Breast epithelium (tissue), 4 donors: ENCODE measurements at regions not wholly inside any gene's neighbourhood (a gene's known extent, or its start where the extent isn't known, plus 50 kb on each side); places are given as distances from the start of the nearest gene placed in this dataset.

ENCODE experiments used
- DNase-seq, 2 donors: peaks; one replicate each; pipeline ENCODE4 v3.0.0-alpha.2; 2019; ENCODE audit warnings: low spot score in 2 of 2
- H3K27ac ChIP-seq, 2 donors: fragments of 200-600 bp; sonication (generic) in 1 of 2; one replicate each; pipeline ENCODE4 v1.5.1; 2016 to 2019; ENCODE audit warnings: mild to moderate bottlenecking in 1 of 2
- H3K27me3 ChIP-seq, 2 donors: fragments of 200-600 bp; sonication (generic) in 1 of 2; one replicate each; pipeline versions ENCODE4 v1.5.1 to v1.6.0; 2017 to 2019; ENCODE audit warnings: control low read depth in 1 of 2, mild to moderate bottlenecking in 1 of 2
- H3K36me3 ChIP-seq: fragments of 200-600 bp; one replicate; pipeline ENCODE4 v1.5.1; 2019
- H3K4me1 ChIP-seq, 2 donors: fragments of 200-600 bp; sonication (generic); one replicate each; pipeline ENCODE4 v1.5.1; 2016 to 2019; ENCODE audit warnings: control low read depth in 1 of 2
- H3K4me3 ChIP-seq, 3 donors: fragments of 200-600 bp; sonication (generic); 1 replicate in 2 of 3; 2 replicates in 1 of 3; pipeline ENCODE4 v1.5.1; 2016 to 2019; ENCODE audit warnings: mild to moderate bottlenecking in 3 of 3, moderate library complexity in 2 of 3
- H3K9me3 ChIP-seq, 2 donors: fragments of 200-600 bp; sonication (generic) in 1 of 2; one replicate each; pipeline ENCODE4 v1.5.1; 2016 to 2019; ENCODE audit warnings: control low read depth in 1 of 2
- POLR2A ChIP-seq: fragments of 450-650 bp; IDR thresholded peaks from one replicate; pipeline ENCODE4 v1.6.1; 2016; ENCODE audit warnings: antibody characterized with exemption, mild to moderate bottlenecking, moderate library complexity
- POLR2AphosphoS5 ChIP-seq, 3 donors: sonication (generic); formaldehyde crosslinking; IDR thresholded peaks; one replicate each; pipeline ENCODE4 v1.6.1; 2017; ENCODE audit warnings: antibody characterized with exemption in 3 of 3
- intact Hi-C: fragments of 100-400 bp; cut with DNase I; formaldehyde crosslinking; loops from one replicate; pipeline ENCODE4 v1.15.1; 2023; ENCODE audit warnings: low total_unique reads
- TF ChIP-seq, protein P1 (sequence below), 3 donors: fragments of 450-650 bp; IDR thresholded peaks; one replicate each; pipeline ENCODE4 v1.5.1; 2016 to 2017; ENCODE audit warnings: antibody characterized with exemption in 3 of 3, mild to moderate bottlenecking in 3 of 3, moderate library complexity in 3 of 3

DNA sequence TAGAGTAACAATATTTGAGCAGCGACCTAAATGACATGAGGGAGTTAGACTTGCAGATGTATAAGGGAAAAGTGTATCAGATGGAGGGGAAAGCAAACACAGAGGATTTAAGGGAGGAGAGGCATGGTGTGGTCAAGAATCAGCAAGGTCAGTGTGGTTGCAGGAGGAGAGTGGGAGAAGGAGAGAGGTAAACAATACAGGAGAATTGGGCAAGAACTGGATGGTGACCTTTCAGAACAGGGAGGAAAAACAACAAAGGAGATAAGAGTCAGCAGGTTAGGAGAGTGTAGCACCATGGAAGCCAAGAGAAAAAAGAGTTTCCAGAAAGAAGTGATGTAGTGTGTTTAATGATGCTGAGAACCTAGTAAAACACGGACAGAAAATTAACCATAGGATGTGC lies 178.5 kb downstream of the PAPSS1 start:
- no peaks in the 10 kb centered on the region for H3K36me3 ChIP-seq
- TF ChIP-seq, protein P1, sequence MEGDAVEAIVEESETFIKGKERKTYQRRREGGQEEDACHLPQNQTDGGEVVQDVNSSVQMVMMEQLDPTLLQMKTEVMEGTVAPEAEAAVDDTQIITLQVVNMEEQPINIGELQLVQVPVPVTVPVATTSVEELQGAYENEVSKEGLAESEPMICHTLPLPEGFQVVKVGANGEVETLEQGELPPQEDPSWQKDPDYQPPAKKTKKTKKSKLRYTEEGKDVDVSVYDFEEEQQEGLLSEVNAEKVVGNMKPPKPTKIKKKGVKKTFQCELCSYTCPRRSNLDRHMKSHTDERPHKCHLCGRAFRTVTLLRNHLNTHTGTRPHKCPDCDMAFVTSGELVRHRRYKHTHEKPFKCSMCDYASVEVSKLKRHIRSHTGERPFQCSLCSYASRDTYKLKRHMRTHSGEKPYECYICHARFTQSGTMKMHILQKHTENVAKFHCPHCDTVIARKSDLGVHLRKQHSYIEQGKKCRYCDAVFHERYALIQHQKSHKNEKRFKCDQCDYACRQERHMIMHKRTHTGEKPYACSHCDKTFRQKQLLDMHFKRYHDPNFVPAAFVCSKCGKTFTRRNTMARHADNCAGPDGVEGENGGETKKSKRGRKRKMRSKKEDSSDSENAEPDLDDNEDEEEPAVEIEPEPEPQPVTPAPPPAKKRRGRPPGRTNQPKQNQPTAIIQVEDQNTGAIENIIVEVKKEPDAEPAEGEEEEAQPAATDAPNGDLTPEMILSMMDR (IDR thresholded peaks at IDR 0.05) = no peak
- no peak for TF ChIP-seq POLR2A
- no peak for TF ChIP-seq POLR2AphosphoS5 (IDR thresholded peaks at IDR 0.05)

DNA sequence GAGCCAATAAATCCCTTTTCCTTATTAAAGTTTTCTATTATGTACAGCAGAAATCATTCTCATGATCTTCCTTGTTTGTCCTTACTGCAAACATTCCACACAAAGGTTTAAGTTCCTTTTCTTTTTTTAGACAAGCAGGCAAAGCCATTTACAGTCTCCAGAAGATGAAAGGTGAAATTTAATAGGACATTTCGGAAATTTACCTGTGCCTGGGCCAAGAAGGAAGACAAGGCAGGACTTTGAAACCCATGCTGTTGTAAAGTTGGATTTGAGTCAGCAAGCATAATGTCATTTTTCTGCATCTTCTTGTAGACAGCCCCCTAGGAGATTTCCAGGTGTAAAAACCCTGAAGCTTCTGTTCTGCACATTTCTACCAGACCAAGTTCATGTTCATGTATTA lies 188.1 kb downstream of the PAPSS1 start:
- no peak overlapping the region for H3K4me3 ChIP-seq
- intact Hi-C loops = no loop called here
- no peaks in the 10 kb centered on the region for H3K4me1 ChIP-seq
- H3K36me3 ChIP-seq = no peaks in the 10 kb centered on the region
- DNase-seq = no peak
- H3K27me3 ChIP-seq = no peaks in the 10 kb centered on the region
- H3K27ac ChIP-seq = no peak overlapping the region
- TF ChIP-seq POLR2AphosphoS5 (IDR thresholded peaks at IDR 0.05) (no peak), POLR2A (no peak)
- TF ChIP-seq, protein P1 (IDR thresholded peaks at IDR 0.05) = no peak
- H3K9me3 ChIP-seq = no peaks in the 10 kb centered on the region

More for the DNA sequence above, 178.5 kb downstream of the PAPSS1 start:
- no peaks in the 10 kb centered on the region for H3K27me3 ChIP-seq
- no peaks in the 10 kb centered on the region for H3K4me1 ChIP-seq
- H3K4me3 ChIP-seq = no peak overlapping the region
- intact Hi-C loops = no loop called here
- no peaks in the 10 kb centered on the region for H3K9me3 ChIP-seq
- H3K27ac ChIP-seq = no peak overlapping the region
- no peak for DNase-seq

DNA sequence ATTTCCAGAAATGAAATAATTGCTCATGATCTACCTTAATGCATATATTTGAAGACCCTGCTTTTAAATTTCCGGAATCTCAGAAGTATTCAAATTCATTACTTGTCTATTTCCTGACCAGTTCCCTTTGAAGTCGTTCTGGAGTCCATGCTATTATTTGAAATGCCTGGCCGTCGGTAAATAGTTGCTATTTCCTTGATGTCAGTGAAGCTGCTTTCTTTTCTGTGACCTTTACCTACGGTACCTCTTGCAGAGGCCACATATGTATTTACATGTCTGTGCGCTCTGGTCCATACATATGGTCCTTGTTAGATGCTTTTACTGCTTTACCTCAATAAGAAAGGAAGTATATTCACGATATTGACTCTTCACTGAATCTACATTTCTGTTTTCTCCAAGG lies 199.7 kb downstream of the PAPSS1 start:
- TF ChIP-seq, protein P1 (IDR thresholded peaks at IDR 0.05) = no peak
- TF ChIP-seq POLR2A (no peak), POLR2AphosphoS5 (IDR thresholded peaks at IDR 0.05) (no peak)
- H3K4me1 ChIP-seq = no peaks in the 10 kb centered on the region
- no peak overlapping the region for H3K27ac ChIP-seq
- intact Hi-C loops = no loop called here
- no peaks in the 10 kb centered on the region for H3K36me3 ChIP-seq
- H3K9me3 ChIP-seq = peaks cover under 1 to 6% of the 10 kb centered on the region in 2 donors
- no peak overlapping the region for H3K4me3 ChIP-seq
- H3K27me3 ChIP-seq = no peaks in the 10 kb centered on the region
- DNase-seq = no peak

DNA sequence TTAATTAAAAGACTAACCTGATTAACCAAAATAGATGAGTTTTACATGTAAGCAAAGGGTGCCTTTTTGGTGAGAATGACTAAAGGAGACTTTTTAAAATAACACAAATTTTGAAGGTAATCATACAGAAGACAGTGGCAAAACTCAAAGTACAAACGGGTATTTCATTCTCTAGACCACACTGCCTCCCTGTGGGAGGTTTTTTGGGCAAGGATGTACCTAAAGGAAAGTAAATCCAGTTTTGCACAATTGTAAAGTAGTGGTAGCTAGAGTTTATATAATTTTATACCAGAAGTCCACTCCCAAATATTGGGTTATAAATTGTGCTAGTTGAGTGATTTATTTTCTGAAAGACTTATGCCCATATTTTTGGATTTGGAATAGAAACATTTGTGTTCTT lies 201.0 kb downstream of the PAPSS1 start:
- TF ChIP-seq POLR2A = no peak
- TF ChIP-seq, protein P1 (IDR thresholded peaks at IDR 0.05) = peak in 1 of 3 donors; percentile 28
- Histone ChIP-seq H3K9me3 (peaks cover 6 to 9% of the 10 kb centered on the region in 2 donors), H3K27me3 (no peaks in the 10 kb centered on the region), H3K4me1 (no peaks in the 10 kb centered on the region), H3K36me3 (no peaks in the 10 kb centered on the region), H3K27ac (no peak overlapping the region), H3K4me3 (no peak overlapping the region)
- DNase-seq = no peak
- intact Hi-C loops = no loop called here

DNA sequence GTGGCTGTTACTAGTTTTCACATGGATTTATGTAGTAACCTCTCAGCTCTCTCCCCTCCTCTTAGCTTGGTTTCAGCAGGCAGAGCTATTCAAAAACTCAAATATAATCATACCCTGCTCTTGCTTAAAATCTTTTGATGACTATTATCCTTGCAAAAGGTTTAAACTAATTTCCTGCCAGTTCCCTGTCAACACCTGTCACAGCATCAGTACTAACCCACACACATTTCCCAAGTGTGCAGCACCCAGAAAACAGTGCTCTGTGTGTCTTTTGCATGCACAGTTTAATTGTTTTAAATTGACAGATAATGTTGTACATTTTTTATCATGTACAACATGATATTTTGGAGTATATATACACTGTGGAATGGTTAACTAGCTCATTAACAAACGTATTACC lies 202.0 kb downstream of the PAPSS1 start:
- Histone ChIP-seq H3K4me1 (no peaks in the 10 kb centered on the region), H3K27ac (no peak overlapping the region), H3K9me3 (peaks cover 6 to 9% of the 10 kb centered on the region in 2 donors), H3K4me3 (no peak overlapping the region), H3K27me3 (no peaks in the 10 kb centered on the region), H3K36me3 (no peaks in the 10 kb centered on the region)
- TF ChIP-seq, protein P1 (IDR thresholded peaks at IDR 0.05) = no peak
- TF ChIP-seq POLR2AphosphoS5 (IDR thresholded peaks at IDR 0.05) (no peak), POLR2A (no peak)
- intact Hi-C loops = no loop called here
- DNase-seq = no peak
